CD4-positive, CD25-positive, alpha-beta regulatory T cell (primary cell): ENCODE measurements at regions not wholly inside any gene's neighbourhood (a gene's known extent, or its start where the extent isn't known, plus 50 kb on each side); places are given as distances from the start of the nearest gene placed in this dataset.

Experiments
- ATAC-seq, 2 donors: fragments of 150-1000 bp; cut with Tn5 transposase; one replicate each; pipeline ENCODE4 v1.10.0; 2021; ENCODE audit warnings: low read depth in 2 of 2, moderate number of reproducible peaks in 2 of 2, moderate library complexity in 1 of 2
- DNase-seq, 3 donors: peaks; one replicate each; pipeline versions ENCODE4 v3.0.0 to v3.0.0-alpha.2; 2012 to 2022; ENCODE audit warnings: mixed read lengths in 1 of 3
- H3K27ac ChIP-seq: one replicate; pipeline ENCODE4 v1.7.0; 2013; ENCODE audit warnings: mild to moderate bottlenecking, low read length; ENCODE audit not compliant: insufficient read depth, poor library complexity, severe bottlenecking
- H3K27me3 ChIP-seq: one replicate; pipeline ENCODE4 v1.7.0; 2013; ENCODE audit warnings: low read length; ENCODE audit not compliant: control insufficient read depth, insufficient read depth
- H3K36me3 ChIP-seq: one replicate; pipeline ENCODE4 v1.7.0; 2013; ENCODE audit warnings: mild to moderate bottlenecking, low read length, moderate library complexity; ENCODE audit not compliant: control insufficient read depth, insufficient read depth
- H3K4me1 ChIP-seq: 2 replicates; pipeline ENCODE4 v1.7.0; 2013; ENCODE audit warnings: mild to moderate bottlenecking, low read length; ENCODE audit not compliant: insufficient read depth, control insufficient read depth, poor library complexity, severe bottlenecking
- H3K4me3 ChIP-seq: one replicate; pipeline ENCODE4 v1.7.0; 2013; ENCODE audit warnings: low read depth, mild to moderate bottlenecking, low read length, moderate library complexity
- H3K9me3 ChIP-seq, 2 experiments: 1 replicate in 1 of 2; 2 replicates in 1 of 2; pipeline ENCODE4 v1.7.0; 2013; ENCODE audit warnings: low read length in 2 of 2, mild to moderate bottlenecking in 1 of 2, moderate library complexity in 1 of 2; ENCODE audit not compliant: control insufficient read depth in 2 of 2
- H3K27ac Mint-ChIP-seq, 3 donors: one replicate each; pipeline ENCODE4 v1.8.0; 2020 to 2022; ENCODE audit warnings: mild to moderate bottlenecking in 3 of 3, mixed read lengths in 3 of 3, moderate library complexity in 2 of 3
- H3K27me3 Mint-ChIP-seq: one replicate; pipeline ENCODE4 v1.8.0; 2022; ENCODE audit warnings: mild to moderate bottlenecking, mixed read lengths
- H3K36me3 Mint-ChIP-seq: one replicate; pipeline ENCODE4 v1.8.0; 2020; ENCODE audit warnings: mixed read lengths
- H3K4me1 Mint-ChIP-seq, 4 donors: one replicate each; pipeline ENCODE4 v1.8.0; 2020 to 2022; ENCODE audit warnings: mixed read lengths in 4 of 4, mild to moderate bottlenecking in 1 of 4
- H3K4me3 Mint-ChIP-seq, 4 donors: one replicate each; pipeline ENCODE4 v1.8.0; 2020 to 2022; ENCODE audit warnings: mild to moderate bottlenecking in 4 of 4, mixed read lengths in 4 of 4, moderate library complexity in 3 of 4
- H3K9me3 Mint-ChIP-seq, 7 donors: one replicate each; pipeline ENCODE4 v1.8.0; 2020 to 2022; ENCODE audit warnings: mixed read lengths in 7 of 7, mild to moderate bottlenecking in 3 of 7, moderate library complexity in 2 of 7

DNA sequence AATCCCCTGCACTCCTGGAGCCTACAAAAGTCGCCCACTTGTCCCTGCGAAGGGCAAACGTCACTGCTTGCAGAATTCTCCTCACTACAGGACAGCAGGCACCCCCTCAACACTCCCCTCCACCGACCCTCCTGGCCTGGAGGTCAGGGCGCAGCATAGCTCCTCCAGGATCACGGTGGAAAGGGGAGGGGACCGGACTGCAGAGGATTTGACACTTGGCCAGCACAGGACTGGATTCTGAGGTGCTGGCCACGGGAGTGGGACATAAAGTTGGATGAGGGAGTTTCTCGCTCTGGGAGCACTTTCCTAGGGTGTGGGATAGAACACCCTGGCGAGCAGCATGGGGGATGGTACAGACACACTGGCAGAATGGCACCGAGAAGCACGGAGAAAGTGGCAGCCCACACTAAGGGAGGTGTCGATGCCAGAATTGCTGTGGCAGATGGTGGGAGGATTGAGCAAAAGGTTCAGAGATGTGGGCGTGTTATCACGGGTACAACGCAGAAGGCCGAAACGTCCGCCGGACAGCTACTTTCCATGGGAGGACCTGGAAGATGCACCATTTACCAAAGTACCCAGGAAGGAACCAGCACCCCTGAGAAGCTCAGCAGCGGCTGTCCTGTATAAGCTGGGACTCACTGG lies 51.4 kb upstream of the DIO3 start:
- ATAC-seq: no peak
- no peaks in the 10 kb centered on the region for H3K4me1 Mint-ChIP-seq

DNA sequence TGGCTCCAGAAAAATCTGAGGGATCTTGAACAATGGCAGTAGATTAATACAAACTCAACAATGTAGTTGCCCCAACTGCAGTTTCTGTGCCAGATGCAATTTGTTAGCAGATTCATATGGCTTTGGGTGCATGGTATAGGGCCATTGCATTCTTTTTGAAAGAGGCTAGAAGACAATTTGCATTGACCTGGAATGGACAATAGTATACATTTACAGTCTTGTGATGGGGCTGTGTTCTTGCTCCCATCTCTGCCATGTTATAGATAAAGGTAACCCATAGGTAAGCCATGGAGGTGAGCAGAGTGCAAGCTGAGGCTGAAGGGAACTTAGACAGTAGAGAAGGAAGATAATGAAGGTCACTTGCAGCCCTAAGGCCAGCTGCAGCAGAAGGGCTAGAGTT lies 50.1 kb upstream of the DIO3 start:
- H3K27me3 Mint-ChIP-seq: no peaks in the 10 kb centered on the region
- Histone ChIP-seq H3K9me3 (no peaks in the 10 kb centered on the region), H3K36me3 (no peaks in the 10 kb centered on the region), H3K4me1 (no peaks in the 10 kb centered on the region), H3K27ac (no peak overlapping the region), H3K4me3 (no peak overlapping the region), H3K27me3 (no peaks in the 10 kb centered on the region)
- no peak overlapping the region for H3K4me3 Mint-ChIP-seq
- no peaks in the 10 kb centered on the region for H3K4me1 Mint-ChIP-seq
- peaks cover 0 to 10% (median 2%) of the 10 kb centered on the region in 7 donors for H3K9me3 Mint-ChIP-seq
- no peak for DNase-seq
- no peak overlapping the region for H3K27ac Mint-ChIP-seq
- H3K36me3 Mint-ChIP-seq: no peaks in the 10 kb centered on the region
- no peak for ATAC-seq

More for the DNA sequence above, 51.4 kb upstream of the DIO3 start:
- Mint-ChIP-seq H3K27ac (no peak overlapping the region), H3K27me3 (no peaks in the 10 kb centered on the region), H3K36me3 (no peaks in the 10 kb centered on the region), H3K4me3 (peak overlapping the region in 1 of 4 donors; percentile 61), H3K9me3 (peaks cover 0 to 2% (median 0%) of the 10 kb centered on the region in 7 donors)
- Histone ChIP-seq H3K4me1 (no peaks in the 10 kb centered on the region), H3K4me3 (no peak overlapping the region), H3K36me3 (no peaks in the 10 kb centered on the region), H3K27me3 (no peaks in the 10 kb centered on the region), H3K9me3 (no peaks in the 10 kb centered on the region), H3K27ac (no peak overlapping the region)
- DNase-seq: no peak
